ENCODE measurements at regions not wholly inside any gene's neighbourhood (a gene's known extent, or its start where the extent isn't known, plus 50 kb on each side); places are given as distances from the start of the nearest gene placed in this dataset.
A peak's percentile ranks its signal among the peaks of the same experiment; 100 is the strongest.

GRCh38 chr2:3958969-3959368 is 255.6 kb downstream of the DCDC2C start:
- peak in 1 of 10 donors; percentile 52 for DNase-seq
- intact Hi-C loops (cut with DNase I) = no loop called here

GRCh38 chr2:3959372-3959771 is 256.0 kb downstream of the DCDC2C start:
- no peak for DNase-seq
- intact Hi-C loops (cut with DNase I) = no loop called here

GRCh38 chr2:3960106-3960505 is 256.7 kb downstream of the DCDC2C start:
- no peak for DNase-seq
- intact Hi-C loops (cut with DNase I) = no loop called here

GRCh38 chr2:3962719-3963118 is 259.3 kb downstream of the DCDC2C start:
- DNase-seq = no peak
- intact Hi-C loops (cut with DNase I) = no loop called here

- no peak for DNase-seq
- intact Hi-C loops (cut with DNase I) = no loop called here
Observed at GRCh38 chr2:3965211-3965610, 261.8 kb downstream of the DCDC2C start.

- intact Hi-C loops (cut with DNase I) = no loop called here
- DNase-seq = no peak
Observed at GRCh38 chr2:3965953-3966352, 262.6 kb downstream of the DCDC2C start.

- intact Hi-C loops (cut with DNase I) = no loop called here
- no peak for DNase-seq
Observed at GRCh38 chr2:3966470-3966869, 263.1 kb downstream of the DCDC2C start.

GRCh38 chr2:3968736-3969135 is 265.4 kb downstream of the DCDC2C start:
- no peak for DNase-seq
- intact Hi-C loops (cut with DNase I) = no loop called here

GRCh38 chr2:3970791-3971651 is 267.6 kb downstream of the DCDC2C start:
- intact Hi-C loops (cut with DNase I) = no loop called here
- DNase-seq = no peak

- DNase-seq = no peak
- intact Hi-C loops (cut with DNase I) = no loop called here
Observed at GRCh38 chr2:3971652-3972192, 268.3 kb downstream of the DCDC2C start.

GRCh38 chr2:3972377-3972776 is 269.0 kb downstream of the DCDC2C start:
- intact Hi-C loops (cut with DNase I) = no loop called here
- DNase-seq = no peak

GRCh38 chr2:3974765-3975164 is 271.4 kb downstream of the DCDC2C start:
- no peak for DNase-seq
- intact Hi-C loops (cut with DNase I) = no loop called here

- intact Hi-C loops (cut with DNase I) = no loop called here
Observed at GRCh38 chr2:3981446-3981987, 278.1 kb downstream of the DCDC2C start.

GRCh38 chr2:3982160-3982559 is 278.8 kb downstream of the DCDC2C start:
- intact Hi-C loops (cut with DNase I) = no loop called here
- DNase-seq = no peak

More at GRCh38 chr2:3981446-3981987, 278.1 kb downstream of the DCDC2C start:
- no peak for DNase-seq

- no peak for DNase-seq
- intact Hi-C loops (cut with DNase I) = no loop called here
Observed at GRCh38 chr2:3986063-3986462, 282.7 kb downstream of the DCDC2C start.

- DNase-seq = no peak
- intact Hi-C loops (cut with DNase I) = no loop called here
Observed at GRCh38 chr2:3986530-3987258, 283.3 kb downstream of the DCDC2C start.

GRCh38 chr2:4002841-4003403 is 299.5 kb downstream of the DCDC2C start:
- intact Hi-C loops (cut with DNase I) = no loop called here
- DNase-seq = no peak

- intact Hi-C loops (cut with DNase I) = no loop called here
- no peak for DNase-seq
Observed at GRCh38 chr2:4012197-4012596, 308.8 kb downstream of the DCDC2C start.

GRCh38 chr2:4018535-4018934 is 315.2 kb downstream of the DCDC2C start:
- intact Hi-C loops (cut with DNase I) = no loop called here
- DNase-seq = no peak

- intact Hi-C loops (cut with DNase I) = no loop called here
- DNase-seq = no peak
Observed at GRCh38 chr2:4020153-4020552, 316.8 kb downstream of the DCDC2C start.

- intact Hi-C loops (cut with DNase I) = no loop called here
Observed at GRCh38 chr2:4020649-4021048, 317.3 kb downstream of the DCDC2C start.

More at GRCh38 chr2:4020649-4021048, 317.3 kb downstream of the DCDC2C start:
- no peak for DNase-seq

Measured in posterior cingulate gyrus (tissue), 11 donors.